WTC11 (cell line): ENCODE measurements at regions not wholly inside any gene's neighbourhood (a gene's known extent, or its start where the extent isn't known, plus 50 kb on each side); places are given as distances from the start of the nearest gene placed in this dataset.

Source experiments
- ATAC-seq: fragments of 200-7000 bp; cut with Tn5 transposase; 2 replicates; pipeline ENCODE4 v1.10.0; 2021; ENCODE audit warnings: mild to moderate bottlenecking, moderate library complexity
- CTCF ChIA-PET: fragments of 300-600 bp; sonication (Branson Sonifier 250); formaldehyde crosslinking; loops from one replicate; lab custom pipeline; 2021; ENCODE audit warnings: antibody characterized with exemption; lab: Charles Lee
- POLR2A ChIA-PET: fragments of 350-600 bp; sonication (Branson Sonifier 250); formaldehyde crosslinking; loops from one replicate; lab custom pipeline; 2021; ENCODE audit warnings: antibody characterized with exemption; lab: Charles Lee
- DNase-seq: peaks from one replicate; pipeline ENCODE4 v3.0.0; 2021; ENCODE audit warnings: low spot score
- H3K27ac Mint-ChIP-seq: 2 replicates; pipeline ENCODE4 v1.8.0; 2021; ENCODE audit warnings: mixed read lengths
- H3K27me3 Mint-ChIP-seq: 2 replicates; pipeline ENCODE4 v1.8.0; 2021; ENCODE audit warnings: low read depth, mild to moderate bottlenecking, moderate library complexity, mixed read lengths
- H3K36me3 Mint-ChIP-seq: 2 replicates; pipeline ENCODE4 v1.8.0; 2021; ENCODE audit warnings: mixed read lengths
- H3K4me1 Mint-ChIP-seq: 2 replicates; pipeline ENCODE4 v1.8.0; 2022; ENCODE audit warnings: mixed read lengths
- H3K4me3 Mint-ChIP-seq: 2 replicates; pipeline ENCODE4 v1.8.0; 2021; ENCODE audit warnings: mild to moderate bottlenecking, moderate library complexity, mixed read lengths
- H3K9me3 Mint-ChIP-seq: 2 replicates; pipeline ENCODE4 v1.8.0; 2021; ENCODE audit warnings: mixed read lengths
- ATF2 ChIP-seq: sonication (generic); formaldehyde crosslinking; IDR thresholded peaks from 2 replicates; pipeline ENCODE4 v1.8.1; 2022; ENCODE audit warnings: low read depth, missing genetic modification reagents, borderline replicate concordance
- ATF3 ChIP-seq: sonication (generic); formaldehyde crosslinking; conservative IDR thresholded peaks from 2 replicates; pipeline ENCODE4 v1.8.1; 2022; ENCODE audit warnings: mild to moderate bottlenecking, missing genetic modification reagents
- ATF6 ChIP-seq: sonication (generic); formaldehyde crosslinking; IDR thresholded peaks from 2 replicates; pipeline ENCODE4 v1.8.1; 2023; ENCODE audit warnings: mild to moderate bottlenecking, missing genetic modification reagents
- CREB1 ChIP-seq: sonication (generic); formaldehyde crosslinking; IDR thresholded peaks from 2 replicates; pipeline ENCODE4 v1.8.0; 2023; ENCODE audit warnings: mild to moderate bottlenecking, missing genetic modification reagents
- CREM ChIP-seq: sonication (generic); formaldehyde crosslinking; IDR thresholded peaks from 2 replicates; pipeline ENCODE4 v1.8.1; 2022; ENCODE audit warnings: mild to moderate bottlenecking, missing genetic modification reagents, moderate library complexity
- CTCF ChIP-seq: fragments of 200-600 bp; IDR thresholded peaks from 2 replicates; pipeline ENCODE4 v1.8.0; 2022; ENCODE audit warnings: antibody characterized with exemption
- E2F1 ChIP-seq: sonication (generic); formaldehyde crosslinking; IDR thresholded peaks from 2 replicates; pipeline ENCODE4 v1.8.0; 2022; ENCODE audit warnings: mild to moderate bottlenecking, missing genetic modification reagents
- ETV6 ChIP-seq: sonication (generic); formaldehyde crosslinking; IDR thresholded peaks from 2 replicates; pipeline ENCODE4 v1.8.1; 2022; ENCODE audit warnings: mild to moderate bottlenecking, missing genetic modification reagents
- GABPB1 ChIP-seq: sonication (generic); formaldehyde crosslinking; IDR thresholded peaks from 2 replicates; pipeline ENCODE4 v1.8.1; 2023; ENCODE audit warnings: mild to moderate bottlenecking, missing genetic modification reagents
- MAX ChIP-seq: sonication (generic); formaldehyde crosslinking; IDR thresholded peaks from 2 replicates; pipeline ENCODE4 v1.8.0; 2022; ENCODE audit warnings: mild to moderate bottlenecking, missing genetic modification reagents
- MXD4 ChIP-seq: fragments of 250-450 bp; sonication (Bioruptor Pico); IDR thresholded peaks from 2 replicates; pipeline ENCODE4 v1.8.0; 2021; ENCODE audit warnings: mild to moderate bottlenecking, moderate library complexity, borderline replicate concordance
- NFATC4 ChIP-seq: fragments of 250-450 bp; sonication (Bioruptor Pico); IDR thresholded peaks from 2 replicates; pipeline ENCODE4 v1.9.0; 2021; ENCODE audit warnings: mild to moderate bottlenecking
- NFE2L1 ChIP-seq: sonication (generic); formaldehyde crosslinking; IDR thresholded peaks from 2 replicates; pipeline ENCODE4 v1.8.1; 2023; ENCODE audit warnings: missing genetic modification reagents
- NFYB ChIP-seq: sonication (generic); formaldehyde crosslinking; conservative IDR thresholded peaks from 2 replicates; pipeline ENCODE4 v1.8.0; 2022; ENCODE audit warnings: low read depth, missing genetic modification reagents
- OVOL2 ChIP-seq: fragments of 250-450 bp; sonication (Bioruptor Pico); IDR thresholded peaks from 2 replicates; pipeline ENCODE4 v1.9.0; 2021; ENCODE audit warnings: mild to moderate bottlenecking, borderline replicate concordance
- ZMAT4 ChIP-seq: fragments of 250-450 bp; sonication (Bioruptor Pico); IDR thresholded peaks from 2 replicates; pipeline ENCODE4 v1.9.0; 2021; ENCODE audit warnings: mild to moderate bottlenecking
- ZNF138 ChIP-seq: sonication (generic); formaldehyde crosslinking; conservative IDR thresholded peaks from 2 replicates; pipeline ENCODE4 v1.8.1; 2022; ENCODE audit warnings: mild to moderate bottlenecking, moderate library complexity, missing genetic modification reagents
- ZNF281 ChIP-seq: sonication (generic); formaldehyde crosslinking; IDR thresholded peaks from 2 replicates; pipeline ENCODE4 v1.8.0; 2023; ENCODE audit warnings: mild to moderate bottlenecking, missing genetic modification reagents
- ZNF396 ChIP-seq: fragments of 250-450 bp; sonication (Bioruptor Pico); IDR thresholded peaks from 2 replicates; pipeline ENCODE4 v1.8.0; 2021; ENCODE audit warnings: mild to moderate bottlenecking, moderate library complexity, borderline replicate concordance
- ZSCAN18 ChIP-seq: fragments of 250-450 bp; sonication (Bioruptor Pico); IDR thresholded peaks from 2 replicates; pipeline ENCODE4 v2.1.2; 2022; ENCODE audit warnings: mild to moderate bottlenecking, moderate library complexity

GRCh38 chr15:70597945-70598344 lies 165.4 kb downstream of the UACA start:
- H3K4me3 Mint-ChIP-seq: no peak overlapping the region
- peaks cover 40% of the 10 kb centered on the region for H3K9me3 Mint-ChIP-seq
- no peak for ATAC-seq
- no peaks in the 10 kb centered on the region for H3K4me1 Mint-ChIP-seq
- H3K27ac Mint-ChIP-seq: no peak overlapping the region
- H3K27me3 Mint-ChIP-seq: no peaks in the 10 kb centered on the region; the same call in none of the 2 replicates
- CTCF ChIA-PET: no interaction called here
- H3K36me3 Mint-ChIP-seq: peaks cover 27% of the 10 kb centered on the region
- POLR2A ChIA-PET: no interaction called here
- DNase-seq: no peak
- TF ChIP-seq E2F1 (CRISPR knock-in tag) (no peak), CREM (CRISPR knock-in tag) (no peak), NFYB (no peak), ATF3 (CRISPR knock-in tag) (no peak), MAX (CRISPR knock-in tag) (no peak), NFATC4 (no peak), ZNF396 (CRISPR knock-in tag) (no peak), MXD4 (CRISPR knock-in tag) (no peak), GABPB1 (CRISPR knock-in tag) (no peak), CTCF (no peak), ZNF281 (no peak), NFE2L1 (CRISPR knock-in tag) (no peak), OVOL2 (CRISPR knock-in tag) (no peak), ZNF138 (CRISPR knock-in tag) (no peak), ZMAT4 (CRISPR knock-in tag) (no peak), ZSCAN18 (CRISPR knock-in tag) (no peak), ATF6 (no peak), CREB1 (CRISPR knock-in tag) (no peak), ETV6 (CRISPR knock-in tag) (no peak), ATF2 (CRISPR knock-in tag) (no peak)
- TF ChIP-seq, all 79 proteins: peak for 0
